ENCODE measurements at regions not wholly inside any gene's neighbourhood (a gene's known extent, or its start where the extent isn't known, plus 50 kb on each side); places are given as distances from the start of the nearest gene placed in this dataset.

DNA sequence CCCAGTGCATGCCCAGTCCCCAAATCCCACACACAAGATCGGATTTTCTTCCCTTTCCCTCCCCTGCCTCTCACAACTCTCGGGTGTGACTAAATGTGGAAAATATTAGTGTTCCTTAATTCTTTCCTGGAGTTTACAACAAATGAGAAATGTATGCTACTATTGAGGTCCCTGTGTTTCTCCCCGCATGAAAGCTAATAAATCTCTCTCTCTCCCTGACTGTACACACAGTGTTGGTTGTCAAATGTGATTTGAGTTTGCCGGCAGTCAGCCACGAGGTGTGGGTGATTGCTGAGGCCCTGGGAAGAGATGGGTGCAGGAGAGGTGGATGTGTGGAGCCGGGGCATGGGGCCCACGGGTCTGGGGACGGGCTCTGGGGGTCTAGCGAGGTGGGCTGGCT is 161.4 kb upstream of the IQSEC1 start:
- H3K4me1 ChIP-seq (replicated peaks in 1 of 2; ENCODE audit: control insufficient read depth in 2 of 2, insufficient read depth in 2 of 2, low read length in 2 of 2) = peaks cover 10 to 22% of the 10 kb centered on the region in 2 experiments; a peak in 4 of 5 replicates
- peaks cover 27% of the 10 kb centered on the region for H4K20me1 ChIP-seq (replicated peaks; ENCODE audit: control insufficient read depth, insufficient read depth, low read length)
- H3K27me3 ChIP-seq (ENCODE audit: control insufficient read depth in 2 of 2, insufficient read depth in 2 of 2, low read length in 2 of 2) = peaks cover 39 to 71% of the 10 kb centered on the region in 2 experiments; a peak in 4 of 5 replicates
- no peaks in the 10 kb centered on the region for H3K36me3 ChIP-seq (ENCODE audit: control insufficient read depth, insufficient read depth, low read length)
- BruUV-seq (replicated peaks) = no TSS peak
- H3K27ac ChIP-seq (ENCODE audit: extremely low read depth, low read depth, low read length) = no peak overlapping the region
- no peaks in the 10 kb centered on the region for H3K79me2 ChIP-seq (ENCODE audit: control insufficient read depth, insufficient read depth, low read length)
- no peak overlapping the region for H3K4me3 ChIP-seq
- WGBS (ENCODE audit: insufficient coverage, low coverage, missing lambda C conversion rate) = 4% methylated on average over 9 of the region's 9 CpGs
- H3K9me1 ChIP-seq (ENCODE audit: control insufficient read depth, insufficient read depth, low read length) = no peaks in the 10 kb centered on the region
- H2AFZ ChIP-seq (ENCODE audit: low read depth, low read length) = no peak overlapping the region
- no peak for DNase-seq (ENCODE audit: extremely low read depth in 1 of 4, low spot score in 3 of 4)
- ATAC-seq = no peak
- H3K4me2 ChIP-seq (ENCODE audit: insufficient read depth, low read length) = no peak overlapping the region
- 0 out of 4 replicates have a peak overlapping the region, but pooled peaks of 1 of the 2 experiments have one; percentile 3 for H3K9ac ChIP-seq (ENCODE audit: insufficient read depth in 1 of 2, low read depth in 2 of 2, low read length in 2 of 2)
- no peaks in the 10 kb centered on the region for H3K9me3 ChIP-seq (replicated peaks; ENCODE audit: control insufficient read depth, insufficient read depth, low read depth, low read length)
- ChIA-PET POLR2A (interaction anchor here (0.9 kb wide), 1 partner anchor 9 kb away, joined by 3 read pairs; no protein-coding TSS in a partner anchor), CTCF (ENCODE audit: low intra/inter-chr PET ratio) (no interaction called here)
- FAIRE-seq = peak; percentile 69
- in situ Hi-C loops (cut with MboI) (no loop called here), intact Hi-C loops (cut with micrococcal nuclease) (no loop called here)
- TF ChIP-seq E2F6 (IDR thresholded peaks at IDR 0.05; ENCODE audit: borderline replicate concordance in 1 of 2, extremely low read depth in 1 of 2, insufficient read depth in 1 of 2, insufficient read length in 1 of 2, low read depth in 1 of 2, low read length in 1 of 2, poor library complexity in 1 of 2, severe bottlenecking in 1 of 2) (peak in 1 of 2 experiments; percentile 4), ZKSCAN8 (CRISPR knock-in tag; IDR thresholded peaks at IDR 0.05) (no peak), ZNF395 (CRISPR knock-in tag; IDR thresholded peaks at IDR 0.05) (no peak), KAT2B (IDR thresholded peaks at IDR 0.05; ENCODE audit: low read depth, low read length) (no peak), MEIS2 (IDR thresholded peaks at IDR 0.05; ENCODE audit: partially characterized antibody) (peak; percentile 52), PBX2 (CRISPR knock-in tag; IDR thresholded peaks at IDR 0.05; ENCODE audit: low read depth) (no peak), PBX2 (tag; conservative IDR thresholded peaks at IDR 0.05; ENCODE audit: low read depth) (0 out of 2 replicates have a peak, but pooled peaks have one; percentile 32), HDAC6 (IDR thresholded peaks at IDR 0.05; ENCODE audit: low read depth, low read length) (no peak), STAG1 (CRISPR knock-in tag; IDR thresholded peaks at IDR 0.05; ENCODE audit: borderline replicate concordance) (no peak)
- TF ChIP-seq, protein P1, sequence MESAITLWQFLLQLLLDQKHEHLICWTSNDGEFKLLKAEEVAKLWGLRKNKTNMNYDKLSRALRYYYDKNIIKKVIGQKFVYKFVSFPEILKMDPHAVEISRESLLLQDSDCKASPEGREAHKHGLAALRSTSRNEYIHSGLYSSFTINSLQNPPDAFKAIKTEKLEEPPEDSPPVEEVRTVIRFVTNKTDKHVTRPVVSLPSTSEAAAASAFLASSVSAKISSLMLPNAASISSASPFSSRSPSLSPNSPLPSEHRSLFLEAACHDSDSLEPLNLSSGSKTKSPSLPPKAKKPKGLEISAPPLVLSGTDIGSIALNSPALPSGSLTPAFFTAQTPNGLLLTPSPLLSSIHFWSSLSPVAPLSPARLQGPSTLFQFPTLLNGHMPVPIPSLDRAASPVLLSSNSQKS (CRISPR knock-in tag; IDR thresholded peaks at IDR 0.05) = no peak
- TF ChIP-seq, protein P2, sequence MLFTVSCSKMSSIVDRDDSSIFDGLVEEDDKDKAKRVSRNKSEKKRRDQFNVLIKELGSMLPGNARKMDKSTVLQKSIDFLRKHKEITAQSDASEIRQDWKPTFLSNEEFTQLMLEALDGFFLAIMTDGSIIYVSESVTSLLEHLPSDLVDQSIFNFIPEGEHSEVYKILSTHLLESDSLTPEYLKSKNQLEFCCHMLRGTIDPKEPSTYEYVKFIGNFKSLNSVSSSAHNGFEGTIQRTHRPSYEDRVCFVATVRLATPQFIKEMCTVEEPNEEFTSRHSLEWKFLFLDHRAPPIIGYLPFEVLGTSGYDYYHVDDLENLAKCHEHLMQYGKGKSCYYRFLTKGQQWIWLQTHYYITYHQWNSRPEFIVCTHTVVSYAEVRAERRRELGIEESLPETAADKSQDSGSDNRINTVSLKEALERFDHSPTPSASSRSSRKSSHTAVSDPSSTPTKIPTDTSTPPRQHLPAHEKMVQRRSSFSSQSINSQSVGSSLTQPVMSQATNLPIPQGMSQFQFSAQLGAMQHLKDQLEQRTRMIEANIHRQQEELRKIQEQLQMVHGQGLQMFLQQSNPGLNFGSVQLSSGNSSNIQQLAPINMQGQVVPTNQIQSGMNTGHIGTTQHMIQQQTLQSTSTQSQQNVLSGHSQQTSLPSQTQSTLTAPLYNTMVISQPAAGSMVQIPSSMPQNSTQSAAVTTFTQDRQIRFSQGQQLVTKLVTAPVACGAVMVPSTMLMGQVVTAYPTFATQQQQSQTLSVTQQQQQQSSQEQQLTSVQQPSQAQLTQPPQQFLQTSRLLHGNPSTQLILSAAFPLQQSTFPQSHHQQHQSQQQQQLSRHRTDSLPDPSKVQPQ (CRISPR knock-in tag; IDR thresholded peaks at IDR 0.05; ENCODE audit: borderline replicate concordance) = no peak

Measured in K562 (cell line).